ENCODE measurements at regions not wholly inside any gene's neighbourhood (a gene's known extent, or its start where the extent isn't known, plus 50 kb on each side); places are given as distances from the start of the nearest gene placed in this dataset.

GRCh38 chr3:117454254-117454653 lies 744.7 kb downstream of the TUSC7 start:
- TF ChIP-seq, protein P1, sequence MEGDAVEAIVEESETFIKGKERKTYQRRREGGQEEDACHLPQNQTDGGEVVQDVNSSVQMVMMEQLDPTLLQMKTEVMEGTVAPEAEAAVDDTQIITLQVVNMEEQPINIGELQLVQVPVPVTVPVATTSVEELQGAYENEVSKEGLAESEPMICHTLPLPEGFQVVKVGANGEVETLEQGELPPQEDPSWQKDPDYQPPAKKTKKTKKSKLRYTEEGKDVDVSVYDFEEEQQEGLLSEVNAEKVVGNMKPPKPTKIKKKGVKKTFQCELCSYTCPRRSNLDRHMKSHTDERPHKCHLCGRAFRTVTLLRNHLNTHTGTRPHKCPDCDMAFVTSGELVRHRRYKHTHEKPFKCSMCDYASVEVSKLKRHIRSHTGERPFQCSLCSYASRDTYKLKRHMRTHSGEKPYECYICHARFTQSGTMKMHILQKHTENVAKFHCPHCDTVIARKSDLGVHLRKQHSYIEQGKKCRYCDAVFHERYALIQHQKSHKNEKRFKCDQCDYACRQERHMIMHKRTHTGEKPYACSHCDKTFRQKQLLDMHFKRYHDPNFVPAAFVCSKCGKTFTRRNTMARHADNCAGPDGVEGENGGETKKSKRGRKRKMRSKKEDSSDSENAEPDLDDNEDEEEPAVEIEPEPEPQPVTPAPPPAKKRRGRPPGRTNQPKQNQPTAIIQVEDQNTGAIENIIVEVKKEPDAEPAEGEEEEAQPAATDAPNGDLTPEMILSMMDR (IDR thresholded peaks at IDR 0.05) = no peak
- TF ChIP-seq POLR2A (IDR thresholded peaks at IDR 0.05) = no peak
